ENCODE measurements at regions not wholly inside any gene's neighbourhood (a gene's known extent, or its start where the extent isn't known, plus 50 kb on each side); places are given as distances from the start of the nearest gene placed in this dataset.

DNA sequence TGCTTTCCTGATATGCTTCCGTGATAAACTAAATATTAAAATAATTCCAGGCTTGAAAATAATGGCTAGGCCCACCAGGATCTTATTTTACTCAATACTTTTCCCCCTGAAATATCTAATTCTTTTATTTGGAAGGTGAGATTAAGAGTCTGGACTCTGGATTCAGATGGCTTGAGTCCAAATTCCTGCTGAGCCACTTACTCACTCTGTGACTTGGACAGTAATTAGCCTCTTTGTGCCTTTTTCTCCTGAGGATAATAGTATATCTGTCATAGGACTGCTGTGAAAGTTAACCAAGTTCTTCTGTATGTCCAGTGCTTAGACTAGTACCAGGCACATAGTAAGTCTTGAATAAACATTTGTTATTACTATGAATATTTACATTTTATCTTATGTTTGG is 127.3 kb upstream of the ERBB4 start:
- TF ChIP-seq EZH2 (IDR thresholded peaks at IDR 0.05): no peak
- no peak for TF ChIP-seq POLR2AphosphoS5 (IDR thresholded peaks at IDR 0.05; ENCODE audit: borderline replicate concordance, low read depth, low read length)
- no peak for TF ChIP-seq FOXP2 (optimal IDR thresholded peaks at IDR 0.05; ENCODE audit: control extremely low read depth, extremely low read length, insufficient read depth)

Data from SK-N-MC (cell line).